Left ventricle myocardium inferior (tissue), 1 donor: ENCODE measurements at regions not wholly inside any gene's neighbourhood (a gene's known extent, or its start where the extent isn't known, plus 50 kb on each side); places are given as distances from the start of the nearest gene placed in this dataset.

Experiments
- DNase-seq: peaks from one replicate; pipeline ENCODE4 v3.0.0-alpha.2; 2020
- H3K27ac ChIP-seq: fragments of 200-600 bp; replicated peaks from 2 replicates; pipeline ENCODE4 v1.8.0; 2021
- H3K27me3 ChIP-seq: fragments of 200-600 bp; 2 replicates; pipeline ENCODE4 v1.8.0; 2021; ENCODE audit warnings: low read depth
- H3K36me3 ChIP-seq: fragments of 200-600 bp; 2 replicates; pipeline ENCODE4 v1.8.0; 2021
- H3K4me1 ChIP-seq: fragments of 200-600 bp; 2 replicates; pipeline ENCODE4 v1.8.0; 2021
- H3K4me3 ChIP-seq: fragments of 200-600 bp; 2 replicates; pipeline ENCODE4 v1.8.0; 2021; ENCODE audit warnings: mild to moderate bottlenecking, moderate library complexity
- H3K9me3 ChIP-seq: fragments of 200-600 bp; replicated peaks from 2 replicates; pipeline ENCODE4 v1.8.0; 2021
- intact Hi-C: fragments of 100-400 bp; cut with micrococcal nuclease; formaldehyde crosslinking; loops from one replicate; pipeline ENCODE4 v1.11.0; 2022
- TF ChIP-seq, protein P1 (sequence below): fragments of 200-600 bp; IDR thresholded peaks from 2 replicates; pipeline ENCODE4 v1.8.0; 2021; ENCODE audit warnings: antibody characterized with exemption, mild to moderate bottlenecking, borderline replicate concordance
- donor health status: DM: no; HTN: yes; CAD: no; lungs with severe emphysema.

DNA sequence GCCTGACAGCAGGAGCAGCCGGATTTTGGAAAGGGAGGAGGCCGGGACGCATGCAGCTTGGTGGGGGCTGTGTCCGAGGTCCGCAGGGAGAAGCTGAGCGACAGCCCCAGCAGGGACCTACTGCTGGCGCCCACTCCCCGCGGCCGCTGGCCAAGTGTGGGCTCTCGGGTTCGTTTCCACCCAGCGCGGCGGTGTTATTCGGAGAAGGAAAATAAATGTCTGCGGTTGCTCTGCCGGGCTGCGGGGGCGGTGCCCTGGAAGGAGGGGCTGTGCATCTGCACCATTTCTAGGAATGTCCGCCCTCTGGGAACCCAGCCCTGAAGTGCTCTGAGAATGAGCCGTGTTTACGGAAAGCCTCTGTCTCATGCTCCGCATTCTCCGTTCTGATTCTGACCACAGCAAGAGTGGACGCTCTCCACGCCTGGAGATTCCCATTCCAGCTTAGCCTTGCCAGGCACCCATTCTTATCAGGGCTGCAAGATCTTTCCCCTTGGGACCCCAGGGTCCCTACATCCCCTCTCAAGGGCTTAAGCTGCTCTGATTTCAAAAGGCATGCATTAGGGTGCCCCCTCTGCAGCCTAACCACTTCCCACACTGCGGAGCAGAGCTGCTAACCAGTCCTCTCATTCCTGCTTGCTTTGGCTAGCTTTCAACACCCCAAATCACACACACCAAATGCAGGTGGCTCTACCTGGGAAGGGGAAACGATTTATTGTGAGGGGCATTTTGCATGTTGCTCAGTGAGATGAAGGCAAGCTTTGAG is 256.6 kb upstream of the GLI3 start:
- H3K27me3 ChIP-seq = peaks cover 44% of the 10 kb centered on the region
- no peaks in the 10 kb centered on the region for H3K9me3 ChIP-seq
- intact Hi-C loops = loop anchor here (10.0 kb wide), 1 partner anchor 159 kb away; no protein-coding TSS in a partner anchor
- no peaks in the 10 kb centered on the region for H3K36me3 ChIP-seq
- H3K27ac ChIP-seq = peak overlapping the region; percentile 74
- TF ChIP-seq, protein P1, sequence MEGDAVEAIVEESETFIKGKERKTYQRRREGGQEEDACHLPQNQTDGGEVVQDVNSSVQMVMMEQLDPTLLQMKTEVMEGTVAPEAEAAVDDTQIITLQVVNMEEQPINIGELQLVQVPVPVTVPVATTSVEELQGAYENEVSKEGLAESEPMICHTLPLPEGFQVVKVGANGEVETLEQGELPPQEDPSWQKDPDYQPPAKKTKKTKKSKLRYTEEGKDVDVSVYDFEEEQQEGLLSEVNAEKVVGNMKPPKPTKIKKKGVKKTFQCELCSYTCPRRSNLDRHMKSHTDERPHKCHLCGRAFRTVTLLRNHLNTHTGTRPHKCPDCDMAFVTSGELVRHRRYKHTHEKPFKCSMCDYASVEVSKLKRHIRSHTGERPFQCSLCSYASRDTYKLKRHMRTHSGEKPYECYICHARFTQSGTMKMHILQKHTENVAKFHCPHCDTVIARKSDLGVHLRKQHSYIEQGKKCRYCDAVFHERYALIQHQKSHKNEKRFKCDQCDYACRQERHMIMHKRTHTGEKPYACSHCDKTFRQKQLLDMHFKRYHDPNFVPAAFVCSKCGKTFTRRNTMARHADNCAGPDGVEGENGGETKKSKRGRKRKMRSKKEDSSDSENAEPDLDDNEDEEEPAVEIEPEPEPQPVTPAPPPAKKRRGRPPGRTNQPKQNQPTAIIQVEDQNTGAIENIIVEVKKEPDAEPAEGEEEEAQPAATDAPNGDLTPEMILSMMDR = no peak
- DNase-seq = peak; percentile 76
- H3K4me1 ChIP-seq = peaks cover 16% of the 10 kb centered on the region
- H3K4me3 ChIP-seq = peak overlapping the region; percentile 62

DNA sequence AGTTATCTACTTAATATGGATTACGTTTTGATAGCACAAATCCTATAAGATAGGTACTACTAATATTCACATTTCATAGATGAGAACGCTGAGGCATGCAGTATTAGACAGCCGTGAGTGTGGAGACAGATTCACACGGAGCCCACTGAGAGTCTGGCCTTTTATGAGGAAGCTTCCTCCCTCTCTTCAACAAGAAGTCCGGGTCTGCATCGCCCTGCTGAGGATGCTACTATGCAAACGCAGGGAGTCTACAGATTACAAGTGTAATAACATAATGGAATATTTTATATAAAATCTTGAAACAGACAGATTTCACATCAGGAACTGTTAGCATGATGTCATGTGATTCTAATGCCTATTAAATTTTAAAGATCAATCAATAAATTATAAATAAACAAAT is 255.9 kb upstream of the GLI3 start:
- Histone ChIP-seq H3K27me3 (peaks cover 42% of the 10 kb centered on the region), H3K9me3 (no peaks in the 10 kb centered on the region), H3K4me1 (peaks cover 16% of the 10 kb centered on the region), H3K4me3 (peak overlapping the region; percentile 62), H3K36me3 (no peaks in the 10 kb centered on the region), H3K27ac (peak overlapping the region; percentile 74)
- DNase-seq = no peak
- intact Hi-C loops = loop anchor here (10.0 kb wide), 1 partner anchor 158 kb away; no protein-coding TSS in a partner anchor
- TF ChIP-seq, protein P1 = no peak

DNA sequence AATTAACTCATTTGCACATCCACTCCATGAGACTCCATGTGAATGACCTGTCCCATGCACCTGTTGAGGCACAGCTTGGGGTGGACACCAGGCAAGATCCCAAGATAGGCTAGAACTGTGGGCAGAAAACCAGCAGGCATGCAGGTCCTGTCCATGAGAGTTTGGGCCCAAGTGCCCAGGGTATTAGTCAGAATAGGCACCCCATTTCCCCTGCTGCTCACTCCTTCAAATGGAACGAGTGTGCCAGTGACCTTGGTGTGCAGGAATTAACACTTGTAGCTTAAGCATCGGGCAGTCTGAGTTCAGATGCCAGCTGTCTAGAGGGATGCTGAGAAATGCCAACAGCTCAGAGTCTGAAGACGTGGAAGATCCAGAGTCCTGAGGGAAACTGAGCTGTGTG is 254.1 kb upstream of the GLI3 start:
- Histone ChIP-seq H3K4me1 (peaks cover 16% of the 10 kb centered on the region), H3K4me3 (no peak overlapping the region), H3K27me3 (peaks cover 31% of the 10 kb centered on the region), H3K9me3 (no peaks in the 10 kb centered on the region), H3K36me3 (no peaks in the 10 kb centered on the region), H3K27ac (no peak overlapping the region)
- TF ChIP-seq, protein P1 = no peak
- DNase-seq = no peak
- intact Hi-C loops = loop anchor here (10.0 kb wide), 1 partner anchor 156 kb away; no protein-coding TSS in a partner anchor

DNA sequence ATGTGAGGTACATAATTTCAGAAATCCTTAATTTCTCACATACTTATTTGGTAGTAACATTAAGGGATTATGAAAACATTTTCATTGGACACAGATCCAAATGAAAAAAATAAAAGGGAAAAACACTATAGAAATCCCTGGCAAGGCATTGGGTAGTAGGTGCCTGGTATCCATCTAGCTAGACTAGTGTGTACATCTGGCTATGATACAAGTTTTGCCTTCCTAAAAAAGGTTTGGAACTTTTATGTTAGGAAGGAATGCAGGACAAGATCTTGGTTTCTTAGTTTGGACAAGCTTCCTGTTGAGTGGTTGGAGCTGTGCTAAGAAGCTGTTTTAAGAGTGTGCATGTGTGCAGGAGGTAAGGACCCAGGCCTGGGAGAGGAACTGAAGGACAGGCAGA is 252.3 kb upstream of the GLI3 start:
- H3K4me1 ChIP-seq = peaks cover 13% of the 10 kb centered on the region
- H3K4me3 ChIP-seq = no peak overlapping the region
- TF ChIP-seq, protein P1 = no peak
- DNase-seq = no peak
- intact Hi-C loops = no loop called here
- peaks cover 14% of the 10 kb centered on the region for H3K27me3 ChIP-seq
- no peaks in the 10 kb centered on the region for H3K9me3 ChIP-seq
- no peaks in the 10 kb centered on the region for H3K36me3 ChIP-seq
- H3K27ac ChIP-seq = no peak overlapping the region

DNA sequence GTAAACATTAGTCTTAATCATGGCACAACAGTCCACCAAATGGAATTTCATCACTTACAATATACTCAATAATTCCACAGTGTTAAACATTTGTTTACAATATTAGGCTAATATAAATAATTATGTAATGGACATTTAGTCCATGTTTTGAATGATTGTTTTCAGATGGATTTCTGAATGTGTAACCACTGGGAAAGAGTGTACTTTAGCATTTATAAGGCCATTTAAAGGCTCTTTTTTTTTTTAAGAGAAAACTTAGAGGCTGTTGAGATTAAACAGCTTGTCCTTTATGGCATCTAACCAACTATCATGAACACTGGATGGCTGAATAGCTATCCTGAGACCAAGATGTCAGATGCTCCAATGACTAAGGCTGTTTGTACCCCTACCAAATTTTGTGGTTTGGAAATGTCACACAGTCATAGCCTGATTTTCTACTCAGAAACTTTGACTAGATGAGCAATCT is 248.3 kb upstream of the GLI3 start:
- Histone ChIP-seq H3K27me3 (no peaks in the 10 kb centered on the region), H3K4me3 (no peak overlapping the region), H3K27ac (no peak overlapping the region), H3K9me3 (no peaks in the 10 kb centered on the region), H3K36me3 (no peaks in the 10 kb centered on the region), H3K4me1 (peaks cover 6% of the 10 kb centered on the region)
- no peak for DNase-seq
- TF ChIP-seq, protein P1 = no peak
- intact Hi-C loops = no loop called here
